DND-41 (cell line): ENCODE measurements at regions not wholly inside any gene's neighbourhood (a gene's known extent, or its start where the extent isn't known, plus 50 kb on each side); places are given as distances from the start of the nearest gene placed in this dataset.

ENCODE experiments used
- CTCF ChIP-seq: IDR thresholded peaks from 2 replicates; pipeline ENCODE4 v1.5.1; 2012; ENCODE audit warnings: borderline replicate concordance, low read length, moderate library complexity, mild to moderate bottlenecking; ENCODE audit not compliant: poor library complexity, severe bottlenecking; ENCODE audit errors: extremely low read depth
- EZH2 ChIP-seq: IDR thresholded peaks from 3 replicates; pipeline ENCODE4 v1.6.1; 2012; ENCODE audit warnings: borderline replicate concordance, low read depth, mild to moderate bottlenecking, moderate library complexity, low read length, inconsistent platforms; ENCODE audit not compliant: severe bottlenecking

DNA sequence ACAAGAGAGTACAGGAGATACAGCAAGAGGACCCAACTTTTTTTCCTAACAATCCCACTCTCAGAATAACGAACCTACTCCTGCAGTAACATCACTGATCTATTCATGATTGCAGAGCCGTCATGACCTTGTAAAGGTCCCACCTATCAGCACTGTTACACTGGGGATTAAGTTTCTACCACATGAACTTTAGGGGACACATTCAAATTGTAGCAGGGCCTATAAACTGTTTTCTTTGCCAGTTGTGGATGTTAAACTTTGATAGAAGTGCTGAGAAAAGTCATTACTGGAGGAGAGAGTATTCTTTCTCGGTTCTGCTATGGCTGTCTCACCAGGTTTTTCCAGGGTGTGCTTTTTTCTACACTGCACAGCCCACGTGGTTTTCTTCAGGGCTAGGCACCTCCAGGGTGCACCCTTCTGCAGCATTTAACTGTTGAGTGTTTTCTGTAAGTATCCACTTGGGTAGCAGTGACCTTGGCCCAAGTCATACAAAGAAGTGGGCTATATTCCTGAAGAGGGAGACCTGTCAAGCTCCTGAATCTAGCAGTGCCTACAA lies 131.6 kb upstream of the AHR start:
- TF ChIP-seq CTCF (no peak), EZH2 (no peak)
